Fibroblast of pulmonary artery (primary cell): ENCODE measurements at regions not wholly inside any gene's neighbourhood (a gene's known extent, or its start where the extent isn't known, plus 50 kb on each side); places are given as distances from the start of the nearest gene placed in this dataset.

ENCODE experiments used
- DNase-seq: peaks from one replicate; pipeline ENCODE4 v3.0.0-alpha.2; 2010; ENCODE audit warnings: low read depth
- H3K4me3 ChIP-seq: replicated peaks from 2 replicates; pipeline ENCODE4 v1.5.1; 2011; ENCODE audit warnings: low read depth, mild to moderate bottlenecking, control low read depth, low read length, moderate library complexity
- TF ChIP-seq, protein P1 (sequence below): IDR thresholded peaks from 2 replicates; pipeline ENCODE4 v1.5.1; 2011; ENCODE audit warnings: mild to moderate bottlenecking, control low read depth, low read length, inconsistent platforms; ENCODE audit errors: missing control alignments

DNA sequence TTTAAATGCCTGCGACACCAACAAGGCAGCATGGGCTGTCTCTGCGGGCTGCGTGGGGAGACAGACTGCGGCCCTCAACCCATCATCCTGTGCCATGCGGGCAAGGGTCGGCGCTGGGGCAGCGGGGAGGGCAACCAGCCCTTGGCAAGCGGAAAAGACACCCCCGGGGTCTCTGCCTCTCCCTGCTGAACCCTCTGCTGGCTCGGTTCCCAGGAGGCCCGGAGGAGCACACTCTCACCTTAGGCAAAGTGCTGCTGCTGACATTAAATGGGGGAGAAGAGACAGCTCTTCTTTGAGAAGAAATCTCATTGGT, 129.6 kb upstream of the PPP1R26 start:
- TF ChIP-seq, protein P1, sequence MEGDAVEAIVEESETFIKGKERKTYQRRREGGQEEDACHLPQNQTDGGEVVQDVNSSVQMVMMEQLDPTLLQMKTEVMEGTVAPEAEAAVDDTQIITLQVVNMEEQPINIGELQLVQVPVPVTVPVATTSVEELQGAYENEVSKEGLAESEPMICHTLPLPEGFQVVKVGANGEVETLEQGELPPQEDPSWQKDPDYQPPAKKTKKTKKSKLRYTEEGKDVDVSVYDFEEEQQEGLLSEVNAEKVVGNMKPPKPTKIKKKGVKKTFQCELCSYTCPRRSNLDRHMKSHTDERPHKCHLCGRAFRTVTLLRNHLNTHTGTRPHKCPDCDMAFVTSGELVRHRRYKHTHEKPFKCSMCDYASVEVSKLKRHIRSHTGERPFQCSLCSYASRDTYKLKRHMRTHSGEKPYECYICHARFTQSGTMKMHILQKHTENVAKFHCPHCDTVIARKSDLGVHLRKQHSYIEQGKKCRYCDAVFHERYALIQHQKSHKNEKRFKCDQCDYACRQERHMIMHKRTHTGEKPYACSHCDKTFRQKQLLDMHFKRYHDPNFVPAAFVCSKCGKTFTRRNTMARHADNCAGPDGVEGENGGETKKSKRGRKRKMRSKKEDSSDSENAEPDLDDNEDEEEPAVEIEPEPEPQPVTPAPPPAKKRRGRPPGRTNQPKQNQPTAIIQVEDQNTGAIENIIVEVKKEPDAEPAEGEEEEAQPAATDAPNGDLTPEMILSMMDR, result no peak
- DNase-seq, result no peak
- H3K4me3 ChIP-seq, result no peak overlapping the region

DNA sequence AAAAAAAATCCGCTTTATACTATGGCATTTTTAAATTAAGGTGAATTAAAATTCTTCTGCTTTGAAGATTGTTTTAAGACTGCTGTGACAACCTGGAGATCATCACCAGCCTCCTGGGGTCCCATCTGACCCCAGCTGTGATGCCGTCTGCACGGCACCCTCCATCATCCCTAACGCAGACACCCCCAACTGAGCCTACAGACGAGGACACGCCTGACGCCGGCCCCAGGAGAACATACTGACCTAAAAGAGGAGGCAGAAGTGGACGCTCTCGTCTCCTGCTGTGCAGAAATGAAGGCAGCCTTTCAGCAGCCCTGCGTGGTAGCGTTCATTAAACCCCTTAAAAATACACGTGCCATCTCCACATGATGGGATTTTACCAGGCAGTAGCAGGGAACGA, 125.6 kb upstream of the PPP1R26 start:
- no peak for DNase-seq
- TF ChIP-seq, protein P1, result no peak

DNA sequence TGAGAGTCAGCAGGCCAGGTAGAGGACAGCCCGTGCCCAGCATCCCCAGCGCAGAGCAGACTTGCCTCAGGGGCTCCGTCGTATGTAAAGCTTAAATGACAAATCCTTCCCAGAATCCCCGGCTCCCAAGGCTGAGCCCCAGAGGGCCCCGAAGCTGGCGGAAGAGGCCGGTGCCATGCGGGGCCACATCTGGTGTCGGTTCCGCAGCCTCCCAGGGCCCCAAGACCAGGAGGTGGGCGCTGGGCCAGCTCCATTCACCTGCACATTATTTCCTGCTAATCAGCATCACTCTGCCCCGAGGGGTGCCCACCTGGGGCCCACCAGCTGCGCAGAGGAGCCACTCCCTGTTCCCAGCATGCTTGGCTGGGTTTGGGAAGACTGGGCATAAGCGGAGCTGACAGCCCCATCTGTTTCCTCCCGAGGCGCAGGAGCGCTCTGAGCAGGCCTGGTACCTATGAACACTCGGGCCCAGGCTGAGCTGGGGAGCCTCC, 124.0 kb upstream of the PPP1R26 start:
- DNase-seq, result no peak
- TF ChIP-seq, protein P1, result no peak
- no peak overlapping the region for H3K4me3 ChIP-seq

More for the DNA sequence above, 125.6 kb upstream of the PPP1R26 start:
- H3K4me3 ChIP-seq, result no peak overlapping the region

DNA sequence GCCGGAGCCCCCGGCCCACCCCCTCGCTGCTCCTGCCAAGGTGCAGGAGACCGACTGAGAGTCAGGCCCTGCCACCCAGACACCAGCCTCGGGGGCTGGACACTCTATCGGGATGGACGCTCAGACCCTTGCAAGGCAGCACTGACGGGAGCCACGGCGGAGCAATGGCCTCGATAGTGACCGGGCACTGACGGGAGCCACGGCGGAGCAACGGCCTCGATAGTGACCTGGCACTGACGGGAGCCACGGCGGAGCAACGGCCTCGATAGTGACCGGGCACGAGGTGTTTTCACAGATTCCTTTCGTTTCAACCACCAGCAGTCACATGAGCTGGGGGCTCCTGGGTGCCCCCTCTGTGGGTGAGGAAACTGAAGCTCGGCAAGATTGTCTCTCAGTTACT, 123.6 kb upstream of the PPP1R26 start:
- no peak overlapping the region for H3K4me3 ChIP-seq
- TF ChIP-seq, protein P1, result no peak
- DNase-seq, result no peak

DNA sequence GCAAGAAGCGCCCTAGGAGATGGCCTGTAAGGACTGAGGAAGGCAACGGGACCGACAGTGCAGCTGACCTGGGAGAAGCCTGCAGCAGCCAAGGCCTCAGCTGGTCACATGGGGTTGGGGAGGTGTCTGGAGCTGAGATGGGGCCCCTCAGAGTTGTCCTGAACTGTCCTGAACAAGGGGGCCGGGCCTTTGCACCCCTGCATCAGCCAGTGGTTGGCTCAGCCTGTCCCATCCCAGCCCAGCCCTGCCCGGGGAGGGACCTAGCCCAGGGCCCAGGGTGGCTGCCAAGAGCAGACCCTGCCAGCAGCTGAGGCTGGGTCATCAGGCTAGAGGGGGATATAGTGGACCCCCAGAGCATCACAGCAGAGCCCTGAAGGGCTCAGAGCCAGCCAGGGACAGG, 122.8 kb upstream of the PPP1R26 start:
- no peak overlapping the region for H3K4me3 ChIP-seq
- no peak for DNase-seq
- TF ChIP-seq, protein P1, result no peak

DNA sequence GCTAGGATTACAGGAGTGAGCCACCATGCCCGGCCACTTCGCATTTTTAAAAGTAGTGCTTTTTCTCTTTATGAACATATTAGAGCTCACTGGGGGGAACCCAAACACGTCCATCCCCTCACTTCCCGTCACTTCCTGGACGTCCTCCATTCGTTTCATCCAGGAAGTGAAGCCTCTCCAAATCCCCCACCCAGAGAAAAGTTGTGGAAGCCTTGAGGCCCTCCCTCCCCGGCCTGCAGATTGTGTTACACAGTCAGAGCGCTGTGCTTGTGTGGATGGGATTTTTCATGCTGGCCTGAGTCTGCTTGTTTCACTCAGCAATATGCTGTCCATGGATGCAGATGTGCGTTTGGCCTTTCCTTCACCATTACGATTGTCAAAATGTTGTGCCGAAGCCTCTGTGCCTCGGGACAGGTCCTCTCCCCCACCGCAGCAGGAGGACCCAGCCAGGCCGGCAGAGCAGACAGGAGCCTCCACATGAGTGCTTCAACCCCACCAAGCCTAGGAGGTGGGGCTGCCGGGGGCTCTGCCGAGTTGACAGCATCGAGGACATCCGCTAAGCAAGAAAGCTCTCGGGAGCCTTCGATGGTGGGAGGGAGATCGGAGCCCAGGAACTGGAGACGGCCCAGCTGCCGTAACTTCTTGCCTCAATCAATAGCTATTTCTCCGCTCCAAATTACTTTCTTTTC, 121.6 kb upstream of the PPP1R26 start:
- TF ChIP-seq, protein P1, result no peak
- no peak overlapping the region for H3K4me3 ChIP-seq
- no peak for DNase-seq

DNA sequence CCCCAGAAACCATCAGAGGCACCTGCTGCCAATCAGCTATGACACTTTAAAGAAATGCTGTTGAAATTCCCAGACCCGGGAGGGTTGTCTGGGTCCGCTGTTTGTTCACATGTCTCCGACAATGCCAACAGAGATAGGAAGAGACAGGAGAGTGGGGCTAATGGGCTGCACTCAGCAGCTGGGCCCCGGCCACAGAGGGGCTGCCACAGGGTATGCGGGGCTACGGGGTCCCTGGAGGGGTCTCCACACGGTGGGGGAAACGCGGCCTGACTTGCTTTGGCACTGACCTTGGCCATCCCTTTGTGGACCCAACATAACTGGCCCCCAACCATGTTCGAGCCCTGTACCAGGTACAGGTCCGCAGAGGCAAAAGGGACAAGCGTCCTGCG, 121.0 kb upstream of the PPP1R26 start:
- no peak for DNase-seq
- no peak overlapping the region for H3K4me3 ChIP-seq
- TF ChIP-seq, protein P1, result no peak
